GM12891 (cell line): ENCODE measurements at regions not wholly inside any gene's neighbourhood (a gene's known extent, or its start where the extent isn't known, plus 50 kb on each side); places are given as distances from the start of the nearest gene placed in this dataset.
"Not testable (repeated sequence)": the region's sequence is repeated elsewhere in the genome, so short reads cannot be mapped to it uniquely, and the experiment has no call there.

Source experiments
- DNase-seq: peaks from one replicate; pipeline ENCODE4 v3.0.0; 2011; ENCODE audit warnings: low spot score; ENCODE audit not compliant: insufficient read length
- FAIRE-seq: peaks from 2 replicates; lab custom pipeline; 2011; peaks lifted over from hg19 to GRCh38; lab: Jason Lieb, UNC
- PAX5 ChIP-seq: IDR thresholded peaks from 2 replicates; pipeline ENCODE4 v1.6.1; 2011; ENCODE audit warnings: low read length, moderate library complexity, mild to moderate bottlenecking; ENCODE audit not compliant: insufficient read depth, severe bottlenecking
- POLR2A ChIP-seq: IDR thresholded peaks from 2 replicates; pipeline ENCODE4 v1.6.1; 2011; ENCODE audit warnings: low read depth, low read length, control low read depth
- POLR2AphosphoS5 ChIP-seq: IDR thresholded peaks from 2 replicates; pipeline ENCODE4 v1.6.1; 2011; ENCODE audit warnings: low read depth, low read length, control low read depth
- POU2F2 ChIP-seq: IDR thresholded peaks from 2 replicates; pipeline ENCODE4 v1.6.1; 2011; ENCODE audit warnings: low read depth, mild to moderate bottlenecking, control low read depth, low read length, moderate library complexity
- SPI1 ChIP-seq: IDR thresholded peaks from 2 replicates; pipeline ENCODE4 v1.6.1; 2011; ENCODE audit warnings: low read depth, low read length, control low read depth
- TAF1 ChIP-seq: IDR thresholded peaks from 2 replicates; pipeline ENCODE4 v1.6.1; 2011; ENCODE audit warnings: low read depth, low read length, control low read depth

DNA sequence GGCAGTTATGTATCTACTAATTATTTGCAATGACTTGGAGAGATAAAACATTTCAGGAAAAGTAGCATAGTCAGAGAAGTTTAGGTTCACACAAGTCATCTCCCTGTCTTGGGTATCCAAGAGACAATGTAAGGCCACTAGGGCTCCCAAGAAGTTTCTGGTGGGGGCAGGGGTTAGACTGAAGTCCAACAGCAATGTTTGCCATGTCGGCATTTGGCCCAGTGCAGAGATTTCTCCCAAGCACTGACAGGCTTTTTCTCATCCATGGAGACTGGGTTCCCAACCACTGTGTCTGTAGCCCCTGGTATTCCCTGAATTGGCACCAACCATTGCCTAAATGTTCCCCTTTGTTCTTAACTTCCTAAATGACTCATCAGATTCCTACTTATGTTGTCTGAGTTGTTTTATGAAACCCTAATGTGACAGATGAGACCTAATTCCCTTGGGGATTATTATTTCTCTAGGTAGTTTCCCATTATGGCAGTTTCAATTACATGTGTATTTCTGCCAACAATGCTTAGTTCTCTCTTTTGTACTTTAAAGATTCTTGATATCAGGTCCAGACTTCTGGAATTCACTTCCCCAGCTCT lies 103.6 kb upstream of the EGFLAM start:
- DNase-seq = no peak
- no peak for TF ChIP-seq POLR2AphosphoS5
- TF ChIP-seq POU2F2 = no peak
- no peak for TF ChIP-seq POLR2A
- no peak for TF ChIP-seq SPI1
- no peak for TF ChIP-seq TAF1
- no peak for TF ChIP-seq PAX5
- FAIRE-seq = no peak

DNA sequence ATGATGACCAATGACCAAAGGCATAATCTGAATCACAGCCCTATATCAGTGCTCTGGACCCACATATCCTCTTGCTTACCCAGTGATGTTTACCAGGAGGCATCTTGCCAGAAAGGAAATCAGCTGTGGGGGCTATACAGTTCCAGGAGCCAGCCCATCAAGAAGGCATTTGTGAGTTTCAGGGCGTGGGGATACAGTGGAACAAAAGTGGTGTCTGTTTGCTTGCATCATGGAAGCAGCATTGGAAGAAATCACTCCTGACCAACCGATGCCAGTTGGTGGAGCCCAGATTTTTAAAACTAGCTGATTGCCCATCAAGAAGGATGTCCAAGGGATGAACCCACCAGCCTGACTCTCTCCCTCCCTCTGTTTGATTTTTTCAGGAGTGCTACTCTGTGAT lies 106.5 kb upstream of the EGFLAM start:
- FAIRE-seq (no peak), DNase-seq (no peak)
- no peak for TF ChIP-seq PAX5
- no peak for TF ChIP-seq POU2F2
- TF ChIP-seq SPI1 = no peak
- no peak for TF ChIP-seq POLR2A
- no peak for TF ChIP-seq POLR2AphosphoS5
- TF ChIP-seq TAF1 = no peak

DNA sequence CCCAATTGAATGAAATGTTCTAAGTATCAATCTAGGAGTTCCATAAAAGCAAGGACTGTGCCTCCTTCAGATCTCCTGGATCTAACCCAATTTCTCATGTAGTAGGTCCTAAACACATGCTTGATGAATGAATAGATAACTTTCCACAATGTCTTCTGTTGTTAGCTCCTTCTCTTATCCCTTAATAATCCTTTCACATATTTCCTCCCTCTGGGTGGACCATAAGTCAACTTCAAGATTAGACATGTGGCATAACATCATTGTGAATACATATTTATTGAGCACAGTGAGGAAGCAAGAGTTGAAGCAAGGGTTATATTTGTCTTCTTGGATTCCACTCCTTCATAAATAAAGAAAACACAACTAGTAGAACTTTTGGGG lies 108.6 kb upstream of the EGFLAM start:
- FAIRE-seq (no peak), DNase-seq (no peak)
- no peak for TF ChIP-seq PAX5
- no peak for TF ChIP-seq POLR2A
- TF ChIP-seq POU2F2 = no peak
- TF ChIP-seq SPI1 = no peak
- TF ChIP-seq POLR2AphosphoS5 = no peak
- no peak for TF ChIP-seq TAF1

DNA sequence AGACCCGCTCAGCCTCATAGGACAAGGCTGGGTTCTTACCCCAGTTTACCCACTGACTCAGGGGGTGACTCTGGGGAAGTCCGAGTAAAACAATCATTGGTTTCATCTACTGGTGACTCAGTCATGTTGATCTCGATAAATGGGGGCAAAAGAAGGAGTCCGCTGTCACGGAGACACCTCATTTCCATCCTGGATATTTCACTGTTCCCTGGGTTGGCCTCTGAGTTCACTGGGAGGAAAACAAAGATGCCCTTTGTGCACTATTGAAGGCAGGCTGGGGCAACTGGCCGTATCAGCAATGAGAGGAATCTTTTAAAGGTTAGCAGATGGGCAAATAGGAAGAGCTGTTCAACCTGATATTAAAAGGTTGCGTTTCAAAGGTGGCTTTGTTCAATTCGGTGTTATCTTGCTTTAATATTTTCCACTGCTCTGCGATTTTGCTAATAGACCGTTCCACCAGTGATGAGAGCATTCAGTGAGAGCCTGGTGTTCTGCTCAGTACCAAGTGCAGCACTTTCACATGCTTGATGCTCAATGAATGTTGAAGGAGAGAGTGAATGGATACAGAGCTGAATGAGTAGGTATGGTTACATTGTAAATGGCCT lies 110.2 kb upstream of the EGFLAM start:
- no peak for DNase-seq
- FAIRE-seq = no peak
- TF ChIP-seq POLR2AphosphoS5 = no peak
- no peak for TF ChIP-seq TAF1
- no peak for TF ChIP-seq PAX5
- no peak for TF ChIP-seq POU2F2
- no peak for TF ChIP-seq SPI1
- TF ChIP-seq POLR2A = no peak

DNA sequence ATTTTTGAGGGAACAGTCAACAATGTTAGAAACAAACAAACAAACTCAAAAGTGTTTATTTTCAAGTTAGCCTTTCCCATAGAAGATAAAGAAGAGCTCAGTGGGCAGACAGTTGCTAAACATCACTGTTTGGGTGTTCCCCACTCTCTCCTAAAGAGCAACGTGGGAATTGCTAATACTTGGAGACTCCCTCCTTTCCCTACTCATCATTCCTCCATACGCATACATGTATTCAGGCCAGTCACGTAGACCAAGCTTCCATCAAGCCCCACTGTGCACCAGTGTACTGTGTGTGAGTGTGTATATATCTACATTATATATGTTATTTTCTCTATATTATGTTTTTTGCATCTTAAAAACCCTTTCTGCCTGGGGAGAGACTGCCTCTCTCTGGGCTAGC lies 115.0 kb upstream of the EGFLAM start:
- DNase-seq (no peak), FAIRE-seq (no peak)
- TF ChIP-seq SPI1 = no peak
- no peak for TF ChIP-seq POLR2A
- TF ChIP-seq POLR2AphosphoS5 = no peak
- no peak for TF ChIP-seq PAX5
- TF ChIP-seq POU2F2 = no peak
- no peak for TF ChIP-seq TAF1

DNA sequence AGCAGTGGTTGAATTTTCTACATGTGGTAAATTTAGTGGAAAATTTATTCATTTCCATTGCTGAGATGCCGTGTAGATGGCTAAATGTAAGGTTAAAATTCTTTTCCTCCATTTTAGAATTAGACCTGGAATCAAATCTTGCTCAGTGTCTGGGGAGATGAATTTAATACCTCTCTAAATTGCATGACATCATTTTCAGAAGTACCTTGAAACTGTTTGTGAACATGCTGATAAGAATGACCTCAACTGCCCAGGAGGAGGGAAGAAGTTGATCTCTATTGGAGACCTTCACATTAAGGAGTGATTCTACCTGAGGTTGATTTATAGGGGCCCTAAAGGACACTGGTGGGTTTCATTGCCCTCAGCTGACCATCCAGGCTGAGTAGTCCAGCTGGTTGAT lies 116.7 kb upstream of the EGFLAM start:
- FAIRE-seq (no peak), DNase-seq (no peak)
- TF ChIP-seq POLR2A (no peak), TAF1 (no peak), PAX5 (no peak), POLR2AphosphoS5 (no peak), SPI1 (no peak), POU2F2 (no peak)

DNA sequence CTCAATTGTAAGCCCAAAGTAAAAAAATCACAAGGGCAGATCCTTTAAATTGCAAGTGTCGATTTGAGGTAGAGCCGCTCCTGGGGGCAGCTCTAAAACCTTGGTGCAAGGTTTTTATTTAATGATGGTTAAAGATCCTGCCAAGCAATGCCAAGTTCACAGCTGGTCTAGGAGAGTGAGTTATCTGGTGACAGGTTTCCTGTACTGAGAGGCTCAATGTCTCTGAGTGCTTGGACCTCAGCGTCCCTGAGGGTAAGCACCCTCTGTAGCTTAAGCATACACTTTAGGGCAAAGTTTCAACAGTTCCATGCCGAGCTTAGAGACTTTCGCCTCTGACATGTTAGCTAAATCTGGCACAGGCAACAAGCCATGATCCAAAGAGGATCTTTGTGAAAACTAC lies 119.8 kb upstream of the EGFLAM start:
- DNase-seq = no peak
- no peak for FAIRE-seq
- TF ChIP-seq POU2F2 = no peak
- TF ChIP-seq TAF1 = no peak
- TF ChIP-seq POLR2A = no peak
- no peak for TF ChIP-seq POLR2AphosphoS5
- TF ChIP-seq PAX5 = no peak
- no peak for TF ChIP-seq SPI1

DNA sequence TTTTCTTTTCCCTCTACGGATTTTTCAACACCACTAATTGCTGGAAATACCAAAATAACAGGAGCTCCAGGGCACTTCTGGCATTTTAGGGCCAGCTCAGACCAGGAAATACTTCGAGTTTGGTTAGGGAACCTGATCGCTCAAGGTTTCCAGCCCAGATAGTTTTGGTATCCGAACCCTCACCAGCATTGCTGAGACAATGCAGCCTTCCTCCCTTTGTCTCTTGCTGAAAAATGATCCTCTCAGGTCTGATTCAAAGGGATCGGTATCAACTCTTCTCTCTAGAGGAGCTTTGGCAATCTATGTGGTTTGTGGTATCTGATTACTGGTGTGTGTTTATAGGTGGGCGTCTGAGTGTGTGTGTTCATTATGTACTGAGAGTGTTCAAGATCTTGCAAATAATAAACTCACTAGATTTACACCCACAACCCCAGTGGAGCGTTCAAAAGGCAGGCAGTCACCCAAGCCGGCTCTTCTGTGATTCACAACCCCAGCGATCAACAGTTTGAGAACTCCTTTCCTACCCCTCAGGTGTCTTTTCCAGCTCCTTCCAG lies 122.8 kb upstream of the EGFLAM start:
- FAIRE-seq (no peak), DNase-seq (no peak)
- TF ChIP-seq POLR2A (no peak), POLR2AphosphoS5 (no peak), PAX5 (no peak), TAF1 (no peak), SPI1 (no peak), POU2F2 (no peak)

DNA sequence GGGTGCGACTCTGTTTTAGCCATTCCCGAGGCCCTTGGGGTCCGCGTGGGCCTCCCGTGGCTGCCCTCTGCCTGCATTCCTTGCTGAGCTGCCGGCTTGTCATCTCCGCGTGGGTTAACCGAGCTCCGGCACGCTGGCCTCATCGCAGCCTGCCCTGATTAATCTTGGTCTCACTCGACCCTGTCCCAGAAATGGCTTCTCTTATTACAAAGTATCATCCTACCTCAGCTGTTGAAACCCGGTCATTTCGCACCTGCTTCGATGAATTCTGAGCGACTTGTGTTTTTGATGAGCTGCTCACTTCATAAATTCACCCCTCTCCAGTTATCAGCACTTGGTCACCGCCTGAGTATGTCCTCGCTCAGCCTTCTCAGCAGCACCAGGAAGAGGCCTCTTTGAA lies 123.5 kb upstream of the EGFLAM start:
- FAIRE-seq = no peak
- no peak for DNase-seq
- TF ChIP-seq POU2F2 (no peak), PAX5 (no peak), POLR2A (no peak), TAF1 (no peak), SPI1 (no peak), POLR2AphosphoS5 (no peak)

DNA sequence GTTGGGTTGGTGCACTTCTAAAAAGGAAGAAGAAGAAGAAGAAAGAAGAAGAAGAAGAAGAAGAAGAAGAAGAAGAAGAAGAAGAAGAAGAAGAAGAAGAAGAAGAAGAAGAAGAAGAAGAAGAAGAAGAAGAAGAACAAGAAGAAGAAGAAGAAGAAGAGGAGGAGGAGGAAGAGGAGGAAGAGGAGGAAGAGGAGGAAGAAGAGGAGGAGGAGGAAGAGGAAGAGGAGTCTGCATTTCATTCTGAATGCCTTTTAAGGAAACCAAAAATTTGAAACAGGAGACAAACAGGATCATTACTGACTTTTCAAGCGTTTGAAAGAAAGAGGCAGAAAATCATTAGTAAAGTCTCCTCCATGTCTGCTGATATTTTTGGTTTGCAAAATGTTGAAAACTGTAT lies 124.1 kb upstream of the EGFLAM start:
- not testable (repeated sequence) for DNase-seq, FAIRE-seq

DNA sequence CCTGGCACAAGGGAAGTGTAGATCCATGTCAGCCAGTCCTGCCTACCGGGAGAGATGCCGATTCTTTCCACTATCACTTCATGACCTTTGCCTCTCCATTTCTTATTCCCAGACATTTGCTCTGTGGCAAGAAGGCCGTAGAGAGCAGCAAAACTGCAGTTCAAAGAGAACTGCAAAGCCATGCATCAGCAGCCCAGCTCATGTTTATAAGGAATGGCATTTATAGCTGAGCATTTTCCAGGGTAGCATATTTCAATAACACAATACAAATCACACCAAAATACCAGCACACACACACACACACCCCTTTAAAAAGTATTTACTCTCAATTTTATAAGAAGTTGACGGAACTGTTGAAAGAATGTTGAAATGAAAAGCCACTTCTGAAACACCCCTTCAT lies 126.7 kb upstream of the EGFLAM start:
- FAIRE-seq (no peak), DNase-seq (no peak)
- no peak for TF ChIP-seq POLR2A

DNA sequence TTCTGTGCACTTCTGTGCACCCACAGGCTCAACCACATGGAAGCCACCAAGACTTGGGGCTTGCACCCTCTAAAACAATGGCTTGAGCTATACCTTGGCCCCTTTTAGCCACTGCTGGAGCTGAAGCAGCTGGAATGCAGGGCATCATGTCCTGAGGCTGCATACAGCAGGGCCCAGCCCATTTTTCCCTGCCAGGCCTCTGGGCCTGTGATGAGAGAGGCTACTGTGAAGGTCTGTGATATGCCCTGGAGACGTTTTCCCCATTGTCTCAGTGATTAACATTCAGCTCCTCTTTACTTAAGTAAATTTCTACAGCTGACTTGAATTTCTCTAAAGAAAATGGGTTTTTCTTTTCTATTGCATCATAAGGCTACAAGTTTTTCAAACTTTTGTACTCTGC lies 134.0 kb upstream of the EGFLAM start:
- DNase-seq (no peak), FAIRE-seq (no peak)
- TF ChIP-seq SPI1 (no peak), TAF1 (no peak)
